K562 (cell line): ENCODE measurements at regions not wholly inside any gene's neighbourhood (a gene's known extent, or its start where the extent isn't known, plus 50 kb on each side); places are given as distances from the start of the nearest gene placed in this dataset.
A peak's percentile ranks its signal among the peaks of the same experiment; 100 is the strongest.

ENCODE experiments used
- ATAC-seq: fragments of 200-7000 bp; cut with Tn5 transposase; 3 replicates; pipeline ENCODE4 v1.9.1; 2020; ENCODE audit warnings: moderate library complexity
- BruUV-seq: library from RNA; stranded (reverse); fragments of 400-500 nt; replicated peaks from 2 replicates; lab custom pipeline; 2021; lab: Mats Ljungman, UMichigan
- CTCF ChIA-PET: fragments of 300-600 bp; formaldehyde crosslinking; extraction: SDS; loops from one replicate; lab custom pipeline; 2021; ENCODE audit warnings: low intra/inter-chr PET ratio; lab: Yijun Ruan, JAX
- POLR2A ChIA-PET: fragments of 300-600, 350-650 bp; sonication (Branson Sonifier 250); formaldehyde crosslinking; extraction: SDS; loops from one replicate; lab custom pipeline; 2021; ENCODE audit warnings: antibody characterized with exemption, inconsistent platforms; lab: Yijun Ruan, JAX
- DNase-seq, 4 experiments: peaks; one replicate each; pipeline versions ENCODE4 v3.0.0 to v3.0.0-alpha.2; 2011 to 2018; ENCODE audit warnings: low spot score in 3 of 4, mixed read lengths in 3 of 4; ENCODE audit errors: extremely low read depth in 1 of 4
- FAIRE-seq: peaks from 2 replicates; lab custom pipeline; 2011; peaks lifted over from hg19 to GRCh38; lab: Jason Lieb, UNC
- H2AFZ ChIP-seq: 2 replicates; pipeline ENCODE4 v1.6.0; 2011; ENCODE audit warnings: low read depth, low read length, control low read depth, inconsistent platforms
- H3K27ac ChIP-seq: fragments of 200-600 bp; 3 replicates; pipeline ENCODE4 v1.8.0; 2011; ENCODE audit warnings: low read depth, mild to moderate bottlenecking, control low read depth, inconsistent platforms, low read length, moderate library complexity, mixed read lengths; ENCODE audit errors: extremely low read depth
- H3K27me3 ChIP-seq, 2 experiments: fragments of 300-600 bp in 1 of 2; 2 replicates in 1 of 2; 3 replicates in 1 of 2; pipeline versions ENCODE4 v1.6.0 to v1.8.0; 2011; ENCODE audit warnings: inconsistent platforms in 2 of 2, low read length in 2 of 2, mild to moderate bottlenecking in 1 of 2, mixed read lengths in 1 of 2, moderate library complexity in 1 of 2; ENCODE audit not compliant: control insufficient read depth in 2 of 2, insufficient read depth in 2 of 2
- H3K36me3 ChIP-seq: fragments of 300-600 bp; 3 replicates; pipeline ENCODE4 v1.8.0; 2011; ENCODE audit warnings: mild to moderate bottlenecking, low read length, inconsistent platforms; ENCODE audit not compliant: control insufficient read depth, insufficient read depth
- H3K4me1 ChIP-seq, 2 experiments: fragments of 200-600 bp in 1 of 2; replicated peaks in 1 of 2; 2 replicates in 1 of 2; 3 replicates in 1 of 2; pipeline versions ENCODE4 v1.5.1 to v1.8.0; 2011; ENCODE audit warnings: inconsistent platforms in 2 of 2, low read length in 2 of 2, mild to moderate bottlenecking in 1 of 2, mixed read lengths in 1 of 2, moderate library complexity in 1 of 2; ENCODE audit not compliant: control insufficient read depth in 2 of 2, insufficient read depth in 2 of 2
- H3K4me2 ChIP-seq: 2 replicates; pipeline ENCODE4 v1.6.1; 2011; ENCODE audit warnings: low read length, control low read depth, inconsistent platforms, mixed read lengths; ENCODE audit not compliant: insufficient read depth
- H3K4me3 ChIP-seq: fragments of 200-600 bp; sonication (generic), shearing (Covaris generic); 2 replicates; pipeline ENCODE4 v1.5.1; 2016; ENCODE audit warnings: control low read depth, inconsistent platforms
- H3K79me2 ChIP-seq: fragments of 200-600 bp; 3 replicates; pipeline ENCODE4 v1.8.0; 2011; ENCODE audit warnings: low read length, inconsistent platforms; ENCODE audit not compliant: control insufficient read depth, insufficient read depth
- H3K9ac ChIP-seq, 2 experiments: 2 replicates each; pipeline versions ENCODE4 v1.6.0 to v1.6.1; 2011; ENCODE audit warnings: low read depth in 2 of 2, low read length in 2 of 2, control low read depth in 1 of 2, inconsistent platforms in 1 of 2, mild to moderate bottlenecking in 1 of 2, mixed read lengths in 1 of 2; ENCODE audit not compliant: insufficient read depth in 1 of 2
- H3K9me1 ChIP-seq: one replicate; pipeline ENCODE4 v1.6.0; 2011; ENCODE audit warnings: inconsistent platforms, mild to moderate bottlenecking, low read length, moderate library complexity; ENCODE audit not compliant: control insufficient read depth, insufficient read depth
- H3K9me3 ChIP-seq: replicated peaks from 2 replicates; pipeline ENCODE4 v1.5.1; 2011; ENCODE audit warnings: low read depth, low read length, inconsistent platforms; ENCODE audit not compliant: control insufficient read depth, insufficient read depth
- H4K20me1 ChIP-seq: replicated peaks from 2 replicates; pipeline ENCODE4 v1.6.1; 2011; ENCODE audit warnings: low read length, inconsistent platforms, mixed read lengths; ENCODE audit not compliant: control insufficient read depth, insufficient read depth
- BACH1 ChIP-seq: fragments of 200-800 bp; sonication (Bioruptor generic); IDR thresholded peaks from 2 replicates; pipeline ENCODE4 v1.6.1; 2016; ENCODE audit warnings: missing genetic modification characterization, missing compliant biosample characterization
- E2F3 ChIP-seq: fragments of 250-450 bp; sonication (Bioruptor Pico); IDR thresholded peaks from 2 replicates; pipeline ENCODE4 v1.4.0; 2020; ENCODE audit warnings: mild to moderate bottlenecking
- FOXP1 ChIP-seq: sonication (generic); formaldehyde crosslinking; IDR thresholded peaks from 2 replicates; pipeline ENCODE4 v1.8.0; 2022; ENCODE audit warnings: mild to moderate bottlenecking, missing genetic modification reagents
- KLF16 ChIP-seq: IDR thresholded peaks from 2 replicates; pipeline ENCODE4 v1.6.1; 2016; ENCODE audit warnings: antibody characterized with exemption
- MED1 ChIP-seq: sonication (generic); formaldehyde crosslinking; IDR thresholded peaks from 2 replicates; pipeline ENCODE4 v1.8.1; 2023; ENCODE audit warnings: missing genetic modification reagents, borderline replicate concordance
- POLR2A ChIP-seq: fragments of 450-650 bp; conservative IDR thresholded peaks from 2 replicates; pipeline ENCODE4 v1.6.1; 2016
- RUNX1 ChIP-seq: sonication (generic); IDR thresholded peaks from 2 replicates; pipeline ENCODE4 v1.6.1; 2016; ENCODE audit warnings: antibody characterized with exemption, low read depth
- SIN3A ChIP-seq, 2 experiments: fragments of 150-350 bp in 1 of 2; IDR thresholded peaks; 2 replicates each; pipeline ENCODE4 v1.6.1; 2011 to 2016; ENCODE audit warnings: borderline replicate concordance in 2 of 2, low read depth in 2 of 2, low read length in 2 of 2, mild to moderate bottlenecking in 2 of 2, moderate library complexity in 2 of 2; ENCODE audit not compliant: control insufficient read depth in 1 of 2
- SIRT6 ChIP-seq: IDR thresholded peaks from one replicate; pipeline ENCODE4 v1.6.1; 2012; ENCODE audit warnings: low read depth, mild to moderate bottlenecking, control low read depth, inconsistent platforms, low read length, moderate library complexity
- SRSF7 ChIP-seq: fragments of 200-400 bp; formaldehyde crosslinking; optimal IDR thresholded peaks from 2 replicates; pipeline ENCODE3; 2017; ENCODE audit warnings: mild to moderate bottlenecking, low read depth, low read length
- TCF3 ChIP-seq: sonication (generic); formaldehyde crosslinking; IDR thresholded peaks from 2 replicates; pipeline ENCODE4 v1.4.0; 2020; ENCODE audit warnings: mild to moderate bottlenecking, missing genetic modification reagents
- U2AF2 ChIP-seq: fragments of 200-400 bp; formaldehyde crosslinking; optimal IDR thresholded peaks from 2 replicates; pipeline ENCODE3; 2017; ENCODE audit warnings: low read depth, mild to moderate bottlenecking, low read length
- USF1 ChIP-seq: sonication (generic); formaldehyde crosslinking; IDR thresholded peaks from 2 replicates; pipeline ENCODE4 v1.9.0; 2022; ENCODE audit warnings: mild to moderate bottlenecking, missing genetic modification reagents
- ZNF23 ChIP-seq: fragments of 250-450 bp; sonication (Bioruptor Pico); IDR thresholded peaks from 2 replicates; pipeline ENCODE4 v1.4.0; 2020; ENCODE audit warnings: mild to moderate bottlenecking
- ZNF347 ChIP-seq: fragments of 450-650 bp; formaldehyde crosslinking; IDR thresholded peaks from 2 replicates; pipeline ENCODE4 v1.4.0; 2020; ENCODE audit warnings: low read depth, mild to moderate bottlenecking, moderate library complexity
- ZNF384 ChIP-seq: IDR thresholded peaks from 2 replicates; pipeline ENCODE4 v1.6.1; 2012; ENCODE audit warnings: low read depth, low read length, improper control_type of control experiment
- ZNF444 ChIP-seq: fragments of 250-450 bp; sonication (Bioruptor Pico); IDR thresholded peaks from 2 replicates; pipeline ENCODE4 v1.4.0; 2020; ENCODE audit warnings: mild to moderate bottlenecking, moderate library complexity
- ZNF511 ChIP-seq: sonication (generic); formaldehyde crosslinking; IDR thresholded peaks from 2 replicates; pipeline ENCODE4 v1.8.0; 2022; ENCODE audit warnings: mild to moderate bottlenecking, missing genetic modification reagents
- ZNF561 ChIP-seq: fragments of 450-650 bp; formaldehyde crosslinking; conservative IDR thresholded peaks from 2 replicates; pipeline ENCODE4 v1.4.0; 2020; ENCODE audit warnings: mild to moderate bottlenecking, moderate library complexity
- ZNF707 ChIP-seq: fragments of 250-450 bp; sonication (Bioruptor Pico); conservative IDR thresholded peaks from 2 replicates; pipeline ENCODE4 v1.8.0; 2022; ENCODE audit warnings: inconsistent platforms, mild to moderate bottlenecking, moderate library complexity
- WGBS: fragments of 100-300 bp; shearing (Covaris generic); methylation state at CpG from one replicate; pipeline ENCODE4 v1.1.6; 2016; ENCODE audit warnings: low coverage, mixed read lengths; ENCODE audit not compliant: insufficient coverage; ENCODE audit errors: missing lambda C conversion rate; 5-methylcytosine and 5-hydroxymethylcytosine counted together
- in situ Hi-C: fragments of 300-500 bp; cut with MboI; formaldehyde crosslinking; loops from 4 replicates; pipeline ENCODE4 v1.15.0; 2018; ENCODE audit warnings: inconsistent platforms, mixed read lengths
- intact Hi-C: fragments of 100-400 bp; cut with micrococcal nuclease; formaldehyde crosslinking; loops from 2 replicates; pipeline ENCODE4 v1.14.2; 2022

DNA sequence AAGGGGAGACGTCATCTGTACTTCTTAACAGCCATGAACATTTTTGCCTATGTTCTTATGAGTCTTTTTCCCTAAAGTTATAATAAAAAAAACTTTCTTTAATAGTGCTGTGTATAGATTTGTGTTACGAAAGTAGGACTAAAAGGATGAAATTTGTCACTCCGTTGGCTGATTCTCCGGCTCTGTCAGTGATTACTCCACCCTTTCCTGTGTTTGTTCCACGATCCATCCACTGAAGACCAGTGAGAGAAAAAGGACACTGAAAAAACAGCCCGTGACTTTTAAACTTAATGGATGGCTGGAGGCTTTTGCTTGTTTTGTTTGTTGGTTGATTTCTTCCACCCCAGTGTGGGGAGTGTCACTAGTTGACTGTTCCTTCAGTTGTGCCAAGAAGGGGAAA, 232.0 kb upstream of the NOX3 start (continued):
- TF ChIP-seq ZNF384: no peak
- no peak for TF ChIP-seq E2F3 (CRISPR knock-in tag)
- no peak for TF ChIP-seq POLR2A
- no peak for TF ChIP-seq RUNX1
- no peak for TF ChIP-seq SIN3A (IDR thresholded peaks at IDR 0.05; ENCODE audit: borderline replicate concordance in 2 of 2, control insufficient read depth in 1 of 2, low read depth in 2 of 2, low read length in 2 of 2)

DNA sequence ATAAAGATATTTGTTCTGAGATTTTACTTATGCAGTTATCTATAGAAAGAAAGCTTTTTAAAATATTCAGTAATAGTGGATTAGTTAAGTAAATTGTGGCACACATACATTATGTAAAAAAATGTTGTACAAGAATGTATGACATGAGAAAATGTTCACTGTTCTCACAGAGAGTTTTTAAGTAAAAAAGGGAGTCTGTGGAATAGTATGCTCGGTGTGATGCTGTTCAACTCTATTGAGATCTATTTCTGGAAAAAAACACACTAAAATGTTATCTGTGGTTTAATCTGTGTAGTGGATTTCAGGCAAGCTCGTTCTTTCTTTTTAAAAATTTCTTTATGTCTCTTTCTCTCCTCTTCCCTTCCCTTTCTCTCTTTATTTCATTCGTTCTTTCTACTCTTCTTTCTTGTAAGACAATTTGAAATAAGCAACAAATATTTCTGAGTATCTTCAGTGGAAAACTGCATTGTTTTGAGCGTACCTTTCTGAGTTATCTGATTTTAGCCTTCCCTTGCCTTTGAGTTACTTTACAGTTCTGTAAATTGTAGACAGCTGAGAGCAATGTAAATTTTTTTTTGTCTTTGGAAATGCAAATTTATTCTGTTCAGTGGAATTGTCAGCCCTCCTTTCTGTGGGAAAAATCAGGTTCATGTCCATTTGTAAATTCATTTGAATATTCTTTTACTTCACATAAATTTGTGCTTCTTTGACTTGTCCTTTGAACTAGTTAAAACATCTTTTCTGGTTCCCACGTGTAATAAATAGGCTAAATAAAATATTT, 229.0 kb upstream of the NOX3 start:
- in situ Hi-C loops (no loop called here), intact Hi-C loops (no loop called here)
- Histone ChIP-seq H3K4me3 (no peak overlapping the region), H3K9me1 (no peaks in the 10 kb centered on the region), H2AFZ (peak overlapping the region; percentile 10; the same call in 1 of the 2 replicates), H3K27me3 (no peaks in the 10 kb centered on the region), H3K79me2 (no peaks in the 10 kb centered on the region), H4K20me1 (no peaks in the 10 kb centered on the region), H3K9ac (no peak overlapping the region), H3K36me3 (no peaks in the 10 kb centered on the region), H3K27ac (no peak overlapping the region), H3K4me1 (no peaks in the 10 kb centered on the region), H3K4me2 (no peak overlapping the region), H3K9me3 (no peaks in the 10 kb centered on the region)
- CTCF ChIA-PET: no interaction called here
- no peak for ATAC-seq
- no peak for DNase-seq
- 8% methylated on average over 5 of the region's 5 CpGs for WGBS
- no TSS peak for BruUV-seq
- POLR2A ChIA-PET: no interaction called here
- FAIRE-seq: no peak
- TF ChIP-seq TCF3 (CRISPR knock-in tag) (no peak), ZNF707 (no peak), SRSF7 (no peak), ZNF23 (CRISPR knock-in tag) (no peak), FOXP1 (CRISPR knock-in tag) (no peak), ZNF347 (no peak), ZNF511 (no peak), MED1 (CRISPR knock-in tag) (no peak), U2AF2 (no peak), SIRT6 (no peak), BACH1 (no peak), ZNF444 (CRISPR knock-in tag) (no peak), KLF16 (no peak), USF1 (CRISPR knock-in tag) (no peak), ZNF561 (no peak)
